SK-N-SH treated with all-trans-retinoic acid at 6 μM for 48 hours (cell line): ENCODE measurements at regions not wholly inside any gene's neighbourhood (a gene's known extent, or its start where the extent isn't known, plus 50 kb on each side); places are given as distances from the start of the nearest gene placed in this dataset.

Source experiments
- ATAC-seq: fragments of 200-7000 bp; cut with Tn5 transposase; 3 replicates; pipeline ENCODE4 v1.9.1; 2020; ENCODE audit warnings: mild to moderate bottlenecking, moderate library complexity
- ARNTL ChIP-seq: fragments of 450-650 bp; formaldehyde crosslinking; IDR thresholded peaks from 2 replicates; pipeline ENCODE4 v1.5.0; 2020; ENCODE audit warnings: low read depth, mild to moderate bottlenecking, moderate library complexity, borderline replicate concordance
- BACH2 ChIP-seq: fragments of 250-450 bp; sonication (Bioruptor Pico); IDR thresholded peaks from 2 replicates; pipeline ENCODE4 v1.9.0; 2021; ENCODE audit warnings: mild to moderate bottlenecking, borderline replicate concordance
- CSDC2 ChIP-seq: fragments of 250-450 bp; sonication (Bioruptor Pico); IDR thresholded peaks from 2 replicates; pipeline ENCODE4 v1.5.0; 2020; ENCODE audit warnings: mild to moderate bottlenecking, moderate library complexity
- ESRRG ChIP-seq: fragments of 250-450 bp; sonication (Bioruptor Pico); IDR thresholded peaks from 2 replicates; pipeline ENCODE4 v1.6.1; 2021; ENCODE audit warnings: mild to moderate bottlenecking
- GLIS3 ChIP-seq: fragments of 250-450 bp; sonication (Bioruptor Pico); IDR thresholded peaks from 2 replicates; pipeline ENCODE4 v1.5.0; 2020; ENCODE audit warnings: mild to moderate bottlenecking, moderate library complexity
- ISL1 ChIP-seq: fragments of 250-450 bp; sonication (Bioruptor Pico); IDR thresholded peaks from 2 replicates; pipeline ENCODE4 v2.1.2; 2022; ENCODE audit warnings: mild to moderate bottlenecking, moderate library complexity
- OSR1 ChIP-seq: fragments of 250-450 bp; sonication (Bioruptor Pico); IDR thresholded peaks from 2 replicates; pipeline ENCODE4 v1.8.0; 2022; ENCODE audit warnings: moderate library complexity, mild to moderate bottlenecking, inconsistent platforms
- POU6F1 ChIP-seq: fragments of 250-450 bp; sonication (Bioruptor Pico); IDR thresholded peaks from 2 replicates; pipeline ENCODE4 v1.8.0; 2021; ENCODE audit warnings: low read depth, mild to moderate bottlenecking, moderate library complexity, borderline replicate concordance
- TCF4 ChIP-seq: fragments of 250-450 bp; sonication (Bioruptor Pico); IDR thresholded peaks from 2 replicates; pipeline ENCODE4 v1.8.0; 2021; ENCODE audit warnings: mild to moderate bottlenecking, moderate library complexity, borderline replicate concordance
- ZC3H10 ChIP-seq: fragments of 250-450 bp; sonication (Bioruptor Pico); IDR thresholded peaks from 2 replicates; pipeline ENCODE4 v1.5.1; 2021; ENCODE audit warnings: mild to moderate bottlenecking, moderate library complexity
- ZFP30 ChIP-seq: fragments of 450-650 bp; formaldehyde crosslinking; IDR thresholded peaks from 2 replicates; pipeline ENCODE4 v1.5.0; 2022; ENCODE audit warnings: mild to moderate bottlenecking, moderate library complexity
- ZNF70 ChIP-seq: fragments of 450-650 bp; formaldehyde crosslinking; IDR thresholded peaks from 2 replicates; pipeline ENCODE4 v1.5.0; 2020; ENCODE audit warnings: mild to moderate bottlenecking, moderate library complexity
- TF ChIP-seq, protein P1 (sequence below): fragments of 250-450 bp; sonication (Bioruptor Pico); IDR thresholded peaks from 2 replicates; pipeline ENCODE4 v1.5.0; 2020; ENCODE audit warnings: mild to moderate bottlenecking, moderate library complexity
- TF ChIP-seq, protein P2 (sequence below): fragments of 250-450 bp; sonication (Bioruptor Pico); IDR thresholded peaks from 2 replicates; pipeline ENCODE4 v1.5.1; 2021; ENCODE audit warnings: mild to moderate bottlenecking, moderate library complexity
- TF ChIP-seq, protein P3 (sequence below): fragments of 250-450 bp; sonication (Bioruptor Pico); IDR thresholded peaks from 2 replicates; pipeline ENCODE4 v1.5.1; 2020; ENCODE audit warnings: low read depth, mild to moderate bottlenecking, moderate library complexity

DNA sequence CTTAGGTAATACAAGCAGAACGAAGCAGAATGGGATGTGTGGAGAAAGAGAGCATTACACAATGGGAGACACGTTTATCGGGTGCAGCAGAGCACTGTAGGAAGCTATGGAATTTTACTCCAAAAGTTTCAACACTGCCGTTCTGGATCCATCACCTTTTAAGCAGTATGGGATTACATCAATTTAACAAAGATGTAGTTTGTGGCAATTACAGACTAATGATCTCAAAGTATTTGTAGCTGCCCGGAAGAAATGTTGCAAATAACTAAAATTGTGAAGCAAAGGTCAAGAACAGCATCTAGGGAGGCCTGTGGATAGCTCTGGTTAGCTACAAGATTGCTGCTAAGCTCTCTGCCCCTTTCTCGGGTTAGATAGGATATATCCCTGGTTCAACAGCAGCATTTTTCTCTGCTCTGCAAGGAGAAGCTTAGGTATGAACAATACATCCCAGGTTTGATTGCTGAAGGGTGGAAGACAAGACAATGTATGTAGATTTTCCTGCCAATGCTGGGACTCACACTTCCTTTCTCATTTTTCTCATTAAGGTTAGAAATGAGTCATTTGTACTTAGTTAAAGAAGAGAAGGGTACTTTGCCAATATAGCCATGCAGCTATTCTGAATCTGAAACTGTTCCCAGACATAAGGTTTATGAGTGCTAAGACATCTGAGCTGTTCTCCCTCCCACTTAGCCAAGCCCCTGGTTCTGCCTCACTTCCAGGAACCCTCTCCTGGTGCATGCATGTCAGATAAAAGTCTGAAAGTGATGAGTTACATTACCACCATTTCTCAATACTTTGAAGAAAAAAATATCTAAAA is 75.0 kb upstream of the HIF1A start:
- TF ChIP-seq TCF4: no peak
- TF ChIP-seq POU6F1 (CRISPR knock-in tag): no peak
- TF ChIP-seq, protein P1, sequence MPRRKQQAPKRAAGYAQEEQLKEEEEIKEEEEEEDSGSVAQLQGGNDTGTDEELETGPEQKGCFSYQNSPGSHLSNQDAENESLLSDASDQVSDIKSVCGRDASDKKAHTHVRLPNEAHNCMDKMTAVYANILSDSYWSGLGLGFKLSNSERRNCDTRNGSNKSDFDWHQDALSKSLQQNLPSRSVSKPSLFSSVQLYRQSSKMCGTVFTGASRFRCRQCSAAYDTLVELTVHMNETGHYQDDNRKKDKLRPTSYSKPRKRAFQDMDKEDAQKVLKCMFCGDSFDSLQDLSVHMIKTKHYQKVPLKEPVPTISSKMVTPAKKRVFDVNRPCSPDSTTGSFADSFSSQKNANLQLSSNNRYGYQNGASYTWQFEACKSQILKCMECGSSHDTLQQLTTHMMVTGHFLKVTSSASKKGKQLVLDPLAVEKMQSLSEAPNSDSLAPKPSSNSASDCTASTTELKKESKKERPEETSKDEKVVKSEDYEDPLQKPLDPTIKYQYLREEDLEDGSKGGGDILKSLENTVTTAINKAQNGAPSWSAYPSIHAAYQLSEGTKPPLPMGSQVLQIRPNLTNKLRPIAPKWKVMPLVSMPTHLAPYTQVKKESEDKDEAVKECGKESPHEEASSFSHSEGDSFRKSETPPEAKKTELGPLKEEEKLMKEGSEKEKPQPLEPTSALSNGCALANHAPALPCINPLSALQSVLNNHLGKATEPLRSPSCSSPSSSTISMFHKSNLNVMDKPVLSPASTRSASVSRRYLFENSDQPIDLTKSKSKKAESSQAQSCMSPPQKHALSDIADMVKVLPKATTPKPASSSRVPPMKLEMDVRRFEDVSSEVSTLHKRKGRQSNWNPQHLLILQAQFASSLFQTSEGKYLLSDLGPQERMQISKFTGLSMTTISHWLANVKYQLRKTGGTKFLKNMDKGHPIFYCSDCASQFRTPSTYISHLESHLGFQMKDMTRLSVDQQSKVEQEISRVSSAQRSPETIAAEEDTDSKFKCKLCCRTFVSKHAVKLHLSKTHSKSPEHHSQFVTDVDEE: no peak
- TF ChIP-seq OSR1 (CRISPR knock-in tag): no peak
- TF ChIP-seq ISL1 (CRISPR knock-in tag): no peak; the same call in 1 of the 2 replicates
- TF ChIP-seq ZNF70 (CRISPR knock-in tag): no peak
- no peak for TF ChIP-seq ESRRG (CRISPR knock-in tag)
- no peak for TF ChIP-seq ZC3H10
- no peak for TF ChIP-seq ARNTL (CRISPR knock-in tag)
- peak; percentile 72 for ATAC-seq

DNA sequence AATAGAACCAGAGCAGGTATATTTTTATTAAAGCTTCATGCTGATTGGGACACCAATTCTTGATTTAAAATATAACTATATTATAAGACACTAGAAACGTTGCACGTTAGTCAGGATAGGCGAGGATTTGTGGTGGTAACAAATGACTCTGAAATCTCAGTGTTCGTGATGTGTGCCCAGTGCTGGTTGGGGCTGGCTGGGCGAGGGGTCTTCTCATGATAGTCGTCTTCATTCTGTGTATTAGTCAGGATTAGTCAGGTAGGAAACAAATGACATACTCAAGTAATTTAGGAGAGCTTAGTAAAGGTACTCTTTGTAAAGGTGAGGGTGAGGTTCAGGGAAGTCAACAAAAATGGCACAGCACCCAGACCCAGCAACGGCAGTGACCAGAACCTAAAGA is 73.9 kb upstream of the HIF1A start:
- TF ChIP-seq, protein P2, sequence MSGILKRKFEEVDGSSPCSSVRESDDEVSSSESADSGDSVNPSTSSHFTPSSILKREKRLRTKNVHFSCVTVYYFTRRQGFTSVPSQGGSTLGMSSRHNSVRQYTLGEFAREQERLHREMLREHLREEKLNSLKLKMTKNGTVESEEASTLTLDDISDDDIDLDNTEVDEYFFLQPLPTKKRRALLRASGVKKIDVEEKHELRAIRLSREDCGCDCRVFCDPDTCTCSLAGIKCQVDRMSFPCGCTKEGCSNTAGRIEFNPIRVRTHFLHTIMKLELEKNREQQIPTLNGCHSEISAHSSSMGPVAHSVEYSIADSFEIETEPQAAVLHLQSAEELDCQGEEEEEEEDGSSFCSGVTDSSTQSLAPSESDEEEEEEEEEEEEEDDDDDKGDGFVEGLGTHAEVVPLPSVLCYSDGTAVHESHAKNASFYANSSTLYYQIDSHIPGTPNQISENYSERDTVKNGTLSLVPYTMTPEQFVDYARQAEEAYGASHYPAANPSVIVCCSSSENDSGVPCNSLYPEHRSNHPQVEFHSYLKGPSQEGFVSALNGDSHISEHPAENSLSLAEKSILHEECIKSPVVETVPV (CRISPR knock-in tag): no peak
- no peak for TF ChIP-seq GLIS3
- no peak for TF ChIP-seq CSDC2 (CRISPR knock-in tag)
- TF ChIP-seq, protein P3, sequence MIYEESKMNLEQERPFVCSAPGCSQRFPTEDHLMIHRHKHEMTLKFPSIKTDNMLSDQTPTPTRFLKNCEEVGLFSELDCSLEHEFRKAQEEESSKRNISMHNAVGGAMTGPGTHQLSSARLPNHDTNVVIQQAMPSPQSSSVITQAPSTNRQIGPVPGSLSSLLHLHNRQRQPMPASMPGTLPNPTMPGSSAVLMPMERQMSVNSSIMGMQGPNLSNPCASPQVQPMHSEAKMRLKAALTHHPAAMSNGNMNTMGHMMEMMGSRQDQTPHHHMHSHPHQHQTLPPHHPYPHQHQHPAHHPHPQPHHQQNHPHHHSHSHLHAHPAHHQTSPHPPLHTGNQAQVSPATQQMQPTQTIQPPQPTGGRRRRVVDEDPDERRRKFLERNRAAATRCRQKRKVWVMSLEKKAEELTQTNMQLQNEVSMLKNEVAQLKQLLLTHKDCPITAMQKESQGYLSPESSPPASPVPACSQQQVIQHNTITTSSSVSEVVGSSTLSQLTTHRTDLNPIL (CRISPR knock-in tag): no peak
- TF ChIP-seq ZC3H10: no peak
- TF ChIP-seq ZFP30 (CRISPR knock-in tag): no peak
- TF ChIP-seq ISL1 (CRISPR knock-in tag): no peak
- TF ChIP-seq ARNTL (CRISPR knock-in tag): no peak
- no peak for TF ChIP-seq BACH2
- TF ChIP-seq, all 23 proteins: peak for 0
- no peak for ATAC-seq

- no peak for ATAC-seq
- TF ChIP-seq, protein P3 (CRISPR knock-in tag): no peak
- TF ChIP-seq, protein P1: no peak
- TF ChIP-seq ZFP30 (CRISPR knock-in tag): no peak
Measured at GRCh38 chr14:61622051-61622450, 73.3 kb upstream of the HIF1A start.
